HCT116 (cell line): ENCODE measurements at regions not wholly inside any gene's neighbourhood (a gene's known extent, or its start where the extent isn't known, plus 50 kb on each side); places are given as distances from the start of the nearest gene placed in this dataset.

Source experiments
- CEBPB ChIP-seq: IDR thresholded peaks from 2 replicates; pipeline ENCODE4 v1.6.1; 2012; ENCODE audit warnings: low read depth
- CTCF ChIP-seq, 3 experiments: fragments of 200-600 bp in 1 of 3; sonication (generic) in 1 of 3; IDR thresholded peaks in 2 of 3; conservative IDR thresholded peaks in 1 of 3; 2 replicates each; pipeline ENCODE4 v1.5.1; 2012 to 2017; ENCODE audit warnings: low read depth in 2 of 3, low read length in 2 of 3, antibody characterized with exemption in 1 of 3, borderline replicate concordance in 1 of 3, control low read depth in 1 of 3, mild to moderate bottlenecking in 1 of 3, mixed read lengths in 1 of 3, mixed run types in 1 of 3, moderate library complexity in 1 of 3; ENCODE audit not compliant: insufficient read depth in 1 of 3
- EZH2 ChIP-seq: fragments of 200-600 bp; sonication (generic); IDR thresholded peaks from 2 replicates; pipeline ENCODE4 v1.6.1; 2017; ENCODE audit warnings: antibody characterized with exemption, mixed run types
- EZH2phosphoT487 ChIP-seq: fragments of 200-600 bp; IDR thresholded peaks from 2 replicates; pipeline ENCODE4 v1.6.1; 2018; ENCODE audit warnings: antibody characterized with exemption, borderline replicate concordance
- JUND ChIP-seq: IDR thresholded peaks from 2 replicates; pipeline ENCODE4 v1.6.1; 2012
- MAX ChIP-seq: IDR thresholded peaks from 2 replicates; pipeline ENCODE4 v1.6.1; 2012
- POLR2A ChIP-seq: IDR thresholded peaks from 2 replicates; pipeline ENCODE4 v1.7.0; 2011; ENCODE audit warnings: borderline replicate concordance; ENCODE audit not compliant: insufficient read depth, insufficient read length; ENCODE audit errors: extremely low read depth
- POLR2AphosphoS5 ChIP-seq: IDR thresholded peaks from 2 replicates; pipeline ENCODE4 v1.6.1; 2011; ENCODE audit warnings: mild to moderate bottlenecking, low read depth, low read length, moderate library complexity
- RAD21 ChIP-seq: IDR thresholded peaks from 2 replicates; pipeline ENCODE4 v1.6.1; 2012; ENCODE audit warnings: low read depth, mild to moderate bottlenecking
- SRF ChIP-seq: IDR thresholded peaks from 2 replicates; pipeline ENCODE4 v1.6.1; 2012; ENCODE audit warnings: low read depth
- ZNF274 ChIP-seq: fragments of 200-500 bp; sonication (Bioruptor generic); IDR thresholded peaks from 2 replicates; pipeline ENCODE4 v1.6.1; 2014; ENCODE audit warnings: mild to moderate bottlenecking, low read depth, low read length, inconsistent platforms
- TF ChIP-seq, protein P1 (sequence below): IDR thresholded peaks from 2 replicates; pipeline ENCODE4 v1.6.1; 2012; ENCODE audit warnings: low read depth

- TF ChIP-seq CTCF (IDR thresholded peaks at IDR 0.05 in 2 of 3, conservative IDR thresholded peaks at IDR 0.05 in 1 of 3; ENCODE audit: borderline replicate concordance in 1 of 3, insufficient read depth in 1 of 3, low read depth in 2 of 3, low read length in 2 of 3), result no peak
- no peak for TF ChIP-seq RAD21
- no peak for TF ChIP-seq ZNF274
- no peak for TF ChIP-seq POLR2A
- no peak for TF ChIP-seq JUND
- no peak for TF ChIP-seq EZH2phosphoT487
- TF ChIP-seq CEBPB, result no peak
- no peak for TF ChIP-seq SRF
- TF ChIP-seq, protein P1, sequence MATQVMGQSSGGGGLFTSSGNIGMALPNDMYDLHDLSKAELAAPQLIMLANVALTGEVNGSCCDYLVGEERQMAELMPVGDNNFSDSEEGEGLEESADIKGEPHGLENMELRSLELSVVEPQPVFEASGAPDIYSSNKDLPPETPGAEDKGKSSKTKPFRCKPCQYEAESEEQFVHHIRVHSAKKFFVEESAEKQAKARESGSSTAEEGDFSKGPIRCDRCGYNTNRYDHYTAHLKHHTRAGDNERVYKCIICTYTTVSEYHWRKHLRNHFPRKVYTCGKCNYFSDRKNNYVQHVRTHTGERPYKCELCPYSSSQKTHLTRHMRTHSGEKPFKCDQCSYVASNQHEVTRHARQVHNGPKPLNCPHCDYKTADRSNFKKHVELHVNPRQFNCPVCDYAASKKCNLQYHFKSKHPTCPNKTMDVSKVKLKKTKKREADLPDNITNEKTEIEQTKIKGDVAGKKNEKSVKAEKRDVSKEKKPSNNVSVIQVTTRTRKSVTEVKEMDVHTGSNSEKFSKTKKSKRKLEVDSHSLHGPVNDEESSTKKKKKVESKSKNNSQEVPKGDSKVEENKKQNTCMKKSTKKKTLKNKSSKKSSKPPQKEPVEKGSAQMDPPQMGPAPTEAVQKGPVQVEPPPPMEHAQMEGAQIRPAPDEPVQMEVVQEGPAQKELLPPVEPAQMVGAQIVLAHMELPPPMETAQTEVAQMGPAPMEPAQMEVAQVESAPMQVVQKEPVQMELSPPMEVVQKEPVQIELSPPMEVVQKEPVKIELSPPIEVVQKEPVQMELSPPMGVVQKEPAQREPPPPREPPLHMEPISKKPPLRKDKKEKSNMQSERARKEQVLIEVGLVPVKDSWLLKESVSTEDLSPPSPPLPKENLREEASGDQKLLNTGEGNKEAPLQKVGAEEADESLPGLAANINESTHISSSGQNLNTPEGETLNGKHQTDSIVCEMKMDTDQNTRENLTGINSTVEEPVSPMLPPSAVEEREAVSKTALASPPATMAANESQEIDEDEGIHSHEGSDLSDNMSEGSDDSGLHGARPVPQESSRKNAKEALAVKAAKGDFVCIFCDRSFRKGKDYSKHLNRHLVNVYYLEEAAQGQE, result no peak
- TF ChIP-seq POLR2AphosphoS5, result no peak
- no peak for TF ChIP-seq EZH2
- no peak for TF ChIP-seq MAX
Measured at GRCh38 chr6:125393449-125393858, 91.7 kb upstream of the HDDC2 start.
